Ovary (tissue), 7 donors: ENCODE measurements at regions not wholly inside any gene's neighbourhood (a gene's known extent, or its start where the extent isn't known, plus 50 kb on each side); places are given as distances from the start of the nearest gene placed in this dataset.

ENCODE experiments used
- DNase-seq, 5 donors: peaks; one replicate each; pipeline ENCODE4 v3.0.0-alpha.2; 2019 to 2020
- H3K27ac ChIP-seq, 2 donors: fragments of 200-600 bp; one replicate each; pipeline versions ENCODE4 v1.5.1 to v1.8.0; 2019 to 2022
- H3K27me3 ChIP-seq: fragments of 200-600 bp; one replicate; pipeline ENCODE4 v1.8.0; 2022
- H3K36me3 ChIP-seq: fragments of 200-600 bp; sonication (generic); one replicate; pipeline ENCODE4 v1.5.1; 2019
- H3K4me1 ChIP-seq: one replicate; pipeline ENCODE4 v1.8.1; 2013; ENCODE audit warnings: mild to moderate bottlenecking, moderate library complexity; ENCODE audit not compliant: insufficient read depth
- H3K4me3 ChIP-seq: fragments of 200-600 bp; sonication (generic); one replicate; pipeline ENCODE4 v1.5.1; 2017
- H3K9me3 ChIP-seq, 2 donors: fragments of 200-600 bp in 1 of 2; sonication (generic) in 1 of 2; one replicate each; pipeline versions ENCODE4 v1.5.1 to v1.8.1; 2013 to 2019; ENCODE audit warnings: mild to moderate bottlenecking in 1 of 2, moderate library complexity in 1 of 2
- CTCF ChIP-seq, 3 donors: fragments of 450-650 bp in 2 of 3; fragments of 200-600 bp in 1 of 3; IDR thresholded peaks; one replicate each; pipeline versions ENCODE4 v1.5.1 to v1.8.0; 2016 to 2022; ENCODE audit warnings: antibody characterized with exemption in 3 of 3, mild to moderate bottlenecking in 1 of 3
- EP300 ChIP-seq: sonication (generic); formaldehyde crosslinking; IDR thresholded peaks from one replicate; pipeline ENCODE4 v1.6.1; 2017; ENCODE audit warnings: antibody characterized with exemption
- POLR2A ChIP-seq: fragments of 450-650 bp; IDR thresholded peaks from one replicate; pipeline ENCODE4 v1.6.1; 2017; ENCODE audit warnings: antibody characterized with exemption, mild to moderate bottlenecking, moderate library complexity
- WGBS, 3 donors: extraction: QIAGEN DNeasy Blood & Tissue Kit in 1 of 3; methylation state at CpG; one replicate each; pipeline versions ENCODE4 v1.1.5 to v1.1.7; 2013 to 2017; 5-methylcytosine and 5-hydroxymethylcytosine counted together
- intact Hi-C, 4 donors: fragments of 100-400 bp; cut with DNase I; formaldehyde crosslinking; loops; one replicate each; pipeline versions ENCODE4 v1.11.0 to v1.15.1; 2022 to 2023
- donor health status: DM: no; HTN: no; CAD: no; lungs with moderate emphysema.
- donor health status: DM: no; HTN: no; CAD: no.
- donor health status: Bipolar disorder and iron deficiency.
- donor health status: DM: no; HTN: no; CAD: no.
- donor health status: DM: yes; HTN: yes; CAD: no.

DNA sequence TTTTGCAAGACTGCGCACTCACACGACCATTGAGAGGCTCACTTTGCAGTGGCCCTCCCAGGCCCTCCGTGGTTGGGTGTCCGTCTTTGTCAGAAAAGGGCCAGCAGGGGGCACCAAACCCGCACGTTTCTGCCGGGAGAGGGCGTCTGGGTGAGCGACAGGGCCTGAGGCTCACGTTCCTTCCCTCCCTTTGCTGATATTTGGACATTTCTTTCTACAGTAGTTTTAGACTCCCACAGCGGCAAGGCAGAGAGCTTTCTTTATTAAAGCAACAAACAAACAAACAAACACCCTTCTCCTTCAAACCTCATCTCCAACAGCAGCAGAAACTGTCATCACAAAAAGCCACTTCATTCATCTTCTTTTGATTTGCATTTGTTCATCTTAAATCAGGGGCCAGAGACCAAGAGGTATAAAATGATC is 79.2 kb upstream of the WDR26 start:
- DNase-seq, result peak; percentile 74 to 89 (median 84)
- Histone ChIP-seq H3K4me3 (no peak overlapping the region), H3K9me3 (no peaks in the 10 kb centered on the region), H3K4me1 (no peaks in the 10 kb centered on the region), H3K36me3 (no peaks in the 10 kb centered on the region), H3K27me3 (no peaks in the 10 kb centered on the region), H3K27ac (no peak overlapping the region)
- 3 to 8% (median 4%) methylated on average over 11 of the region's 11 CpGs for WGBS, 3 donors
- intact Hi-C loops, result loop anchor here in 3 of 4 donors (5.0 kb wide), 2 partner anchors 339 to 409 kb away; no protein-coding TSS in a partner anchor
- no peak for TF ChIP-seq POLR2A
- TF ChIP-seq CTCF (IDR thresholded peaks at IDR 0.05), result peak; percentile 59 to 89 (median 79)

DNA sequence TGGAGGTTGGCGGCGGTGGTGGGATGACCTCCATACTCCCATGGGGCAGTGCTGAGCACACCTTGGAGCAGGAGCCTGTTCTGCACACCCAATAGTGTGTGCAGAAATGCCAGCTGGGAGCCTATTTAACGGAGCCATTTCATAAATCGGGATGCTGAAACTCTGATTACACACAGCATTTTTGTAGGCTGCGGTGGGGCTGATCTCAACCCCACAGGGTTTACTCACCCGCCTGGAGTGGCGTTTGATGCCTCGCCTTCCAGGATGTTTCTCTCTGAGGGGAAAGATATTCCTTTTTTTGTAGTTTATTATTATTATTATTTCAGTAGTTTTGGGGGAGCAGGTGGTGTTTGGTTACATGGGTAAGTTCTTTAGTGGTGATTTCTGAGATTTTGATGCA is 82.6 kb upstream of the WDR26 start:
- 87 to 93% (median 90%) methylated on average over 8 of the region's 8 CpGs for WGBS, 3 donors
- H3K27me3 ChIP-seq, result no peaks in the 10 kb centered on the region
- TF ChIP-seq EP300 (no peak), CTCF (IDR thresholded peaks at IDR 0.05) (no peak), POLR2A (no peak)
- no peaks in the 10 kb centered on the region for H3K9me3 ChIP-seq
- intact Hi-C loops, result loop anchor here in 2 of 4 donors (5.0 kb wide), 2 partner anchors 335 to 405 kb away; no protein-coding TSS in a partner anchor
- no peaks in the 10 kb centered on the region for H3K4me1 ChIP-seq
- H3K27ac ChIP-seq, result no peak overlapping the region
- DNase-seq, result no peak
- no peaks in the 10 kb centered on the region for H3K36me3 ChIP-seq
- H3K4me3 ChIP-seq, result no peak overlapping the region

- Histone ChIP-seq H3K27me3 (no peaks in the 10 kb centered on the region), H3K27ac (no peak overlapping the region), H3K4me3 (no peak overlapping the region), H3K9me3 (no peaks in the 10 kb centered on the region), H3K36me3 (no peaks in the 10 kb centered on the region), H3K4me1 (no peaks in the 10 kb centered on the region)
- intact Hi-C loops, result loop anchor here in 2 of 4 donors (5.0 kb wide), 2 partner anchors 334 to 404 kb away; no protein-coding TSS in a partner anchor
- 92 to 95% (median 93%) methylated on average over 4 of the region's 4 CpGs for WGBS, 3 donors
- TF ChIP-seq EP300 (no peak), POLR2A (no peak), CTCF (IDR thresholded peaks at IDR 0.05) (no peak)
- DNase-seq, result no peak
Observed at GRCh38 chr1:224518528-224518927, 83.9 kb upstream of the WDR26 start.

DNA sequence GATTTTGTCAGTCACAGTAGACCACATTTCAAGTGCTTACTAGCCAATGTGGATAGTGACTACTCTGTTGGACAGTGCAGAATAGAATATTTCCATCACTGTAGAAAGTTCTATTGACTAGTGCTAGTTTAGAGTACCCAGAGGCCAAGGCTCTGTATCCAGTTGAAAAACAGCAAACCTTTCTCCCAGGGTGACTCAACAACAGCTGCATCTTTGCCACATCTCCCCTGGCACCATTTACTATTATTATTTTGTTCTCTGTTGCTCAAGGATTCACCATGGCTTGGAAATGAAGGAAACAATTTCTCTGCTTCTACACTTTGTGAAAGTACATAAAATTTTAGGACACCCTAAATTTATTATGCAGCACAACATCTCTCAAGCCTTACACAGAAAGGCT is 85.3 kb upstream of the WDR26 start:
- intact Hi-C loops, result loop anchor here in 2 of 4 donors (5.0 kb wide), 2 partner anchors 332 to 402 kb away; no protein-coding TSS in a partner anchor
- DNase-seq, result no peak
- H3K4me1 ChIP-seq, result no peaks in the 10 kb centered on the region

More for the DNA sequence above, 85.3 kb upstream of the WDR26 start:
- Histone ChIP-seq H3K36me3 (no peaks in the 10 kb centered on the region), H3K9me3 (no peaks in the 10 kb centered on the region), H3K27ac (no peak overlapping the region), H3K27me3 (no peaks in the 10 kb centered on the region), H3K4me3 (no peak overlapping the region)
- no peak for TF ChIP-seq POLR2A
- TF ChIP-seq CTCF (IDR thresholded peaks at IDR 0.05), result no peak
- TF ChIP-seq EP300, result no peak
